Activated CD4-positive, alpha-beta T cell treated with anti-CD3 and anti-CD28 coated beads, Interleukin-2, amount 50 U/mL, for 24 hours (primary cell): ENCODE measurements at regions not wholly inside any gene's neighbourhood (a gene's known extent, or its start where the extent isn't known, plus 50 kb on each side); places are given as distances from the start of the nearest gene placed in this dataset.

Experiments
- DNase-seq, 2 donors: peaks; one replicate each; pipeline ENCODE4 v3.0.0-alpha.2; 2020; ENCODE audit warnings: low read depth in 1 of 2, low spot score in 1 of 2

DNA sequence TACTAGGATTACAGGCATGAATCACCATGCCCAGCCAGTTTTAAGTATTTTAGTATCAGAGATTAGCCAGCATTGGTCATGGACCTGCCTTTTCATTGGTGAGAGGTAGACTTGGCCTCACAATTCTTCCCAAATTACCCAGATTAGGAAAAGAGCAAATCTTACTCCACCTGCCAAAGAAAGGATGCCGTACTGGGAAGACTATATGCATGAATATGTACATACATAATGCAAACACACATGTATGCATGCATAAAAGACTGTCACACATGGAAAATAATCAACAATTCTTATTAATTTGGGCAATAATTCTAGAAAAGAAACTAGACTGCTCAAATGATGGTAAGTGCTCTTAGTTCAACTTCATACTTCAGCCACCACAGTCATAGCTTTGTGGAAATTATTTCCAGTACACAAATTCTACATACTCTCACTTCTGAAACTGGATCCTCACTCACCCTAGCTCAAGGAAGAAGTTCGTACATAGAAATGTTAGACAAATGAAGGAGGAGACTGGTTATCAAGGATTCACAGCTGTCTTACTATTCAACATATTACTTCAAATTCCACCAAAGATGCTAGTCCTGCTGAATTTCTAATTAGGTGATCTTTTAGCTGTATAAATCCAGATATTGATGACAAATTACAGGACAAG is 73.7 kb downstream of the MINAR2 start:
- no peak for DNase-seq

DNA sequence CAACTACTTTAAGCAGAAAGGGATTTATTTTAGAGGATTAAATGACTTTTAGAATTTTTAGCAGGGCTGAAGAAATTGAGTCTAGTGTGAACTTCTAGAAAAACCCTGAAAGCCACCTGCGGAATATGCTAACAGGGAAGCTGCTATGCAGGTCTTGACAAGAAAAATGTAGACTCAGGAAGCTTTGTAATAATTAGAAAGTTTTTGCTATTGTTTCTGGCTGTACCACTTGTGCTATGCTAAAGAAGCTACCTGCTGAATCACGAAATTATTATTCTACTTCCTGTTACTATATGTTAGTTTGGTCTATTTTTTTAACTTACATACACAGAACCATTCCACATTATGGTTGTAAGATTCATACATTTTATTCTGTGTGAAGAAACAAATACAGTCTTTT is 74.0 kb upstream of the CHSY3 start:
- DNase-seq = no peak

DNA sequence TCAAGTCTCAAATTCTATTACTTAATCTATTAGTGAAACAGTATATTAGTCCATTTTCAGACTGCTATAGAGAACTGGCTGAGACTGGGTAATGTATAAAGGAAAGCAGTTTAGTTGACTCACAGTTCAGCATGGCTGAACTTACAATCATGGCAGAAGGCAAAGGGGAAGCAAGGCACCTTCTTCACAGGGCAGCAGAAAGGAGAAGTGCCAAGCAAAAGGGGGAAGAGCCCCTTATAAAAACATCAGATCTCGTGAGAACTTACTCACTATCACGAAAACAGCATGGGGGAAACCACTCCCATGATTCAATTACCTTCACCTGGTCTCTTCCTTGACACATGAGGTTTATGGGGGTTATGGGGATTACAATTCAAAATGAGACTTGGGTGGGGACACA is 67.9 kb upstream of the CHSY3 start:
- no peak for DNase-seq

DNA sequence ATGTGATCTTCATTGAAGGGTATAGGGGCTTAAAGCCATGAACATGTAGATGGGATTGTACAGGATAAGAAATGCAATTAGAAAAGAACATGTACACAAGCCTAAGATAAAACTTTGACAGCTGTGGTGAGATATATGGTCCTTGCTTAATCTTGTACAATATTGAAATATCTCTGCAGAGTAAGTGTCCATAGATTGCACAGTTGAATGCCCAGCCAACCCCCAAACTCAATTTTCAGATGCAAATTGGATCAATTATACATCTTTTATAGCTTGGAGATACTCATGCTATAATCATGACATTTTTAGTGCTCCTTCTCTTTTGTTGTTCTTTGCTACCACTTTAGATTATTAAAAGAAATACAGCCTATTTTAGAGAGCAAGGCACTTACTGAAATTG is 59.5 kb upstream of the CHSY3 start:
- DNase-seq = no peak

DNA sequence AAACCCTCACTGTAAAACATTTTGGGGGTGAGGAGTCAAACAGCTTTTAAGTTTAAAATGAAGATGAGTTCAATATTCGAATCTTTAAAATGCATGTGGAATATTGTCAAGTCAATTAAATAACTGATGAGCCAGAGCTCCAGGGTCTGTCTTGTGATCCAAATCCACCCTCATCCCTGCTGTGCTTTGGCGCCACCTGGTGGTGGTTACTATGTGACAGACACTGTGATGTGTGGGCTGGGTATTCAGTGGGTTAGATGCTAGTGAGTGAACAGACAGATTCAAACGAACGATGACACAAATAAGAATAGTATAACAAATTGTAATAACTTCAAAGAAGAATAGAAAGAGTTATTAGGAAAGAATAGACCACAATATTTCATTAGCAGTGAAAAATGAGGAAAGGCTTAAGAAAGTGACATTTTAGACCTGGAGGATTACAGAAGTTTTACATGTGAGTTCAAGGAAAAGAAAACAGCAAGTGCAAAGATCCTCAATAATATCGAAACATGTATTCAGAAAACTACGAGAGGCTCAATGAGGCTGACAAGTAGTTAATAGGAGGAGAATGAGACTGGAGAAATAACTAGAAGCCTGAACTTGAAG is 51.4 kb upstream of the CHSY3 start:
- peak; percentile 35 to 68 for DNase-seq

DNA sequence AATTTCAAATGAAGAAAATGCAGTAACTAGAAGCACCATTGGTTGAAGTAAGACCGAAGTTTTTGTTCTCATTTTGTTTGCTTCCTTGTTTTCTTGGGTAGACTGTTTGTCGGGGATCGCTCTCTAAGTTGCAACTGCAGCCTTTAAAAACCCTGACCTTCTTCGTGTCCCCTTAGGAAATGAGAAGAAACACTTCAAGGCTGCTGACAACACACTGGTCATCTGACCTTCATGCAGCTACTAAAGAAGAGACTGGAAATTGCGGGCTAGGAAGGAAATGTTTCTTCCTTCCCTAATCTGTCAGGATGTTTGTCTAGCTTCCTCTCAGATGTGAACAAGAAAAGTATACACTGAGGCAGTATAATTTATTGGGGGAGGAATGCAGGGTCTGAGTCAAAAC is 50.7 kb upstream of the CHSY3 start:
- no peak for DNase-seq
